ENCODE measurements at regions not wholly inside any gene's neighbourhood (a gene's known extent, or its start where the extent isn't known, plus 50 kb on each side); places are given as distances from the start of the nearest gene placed in this dataset.

DNA sequence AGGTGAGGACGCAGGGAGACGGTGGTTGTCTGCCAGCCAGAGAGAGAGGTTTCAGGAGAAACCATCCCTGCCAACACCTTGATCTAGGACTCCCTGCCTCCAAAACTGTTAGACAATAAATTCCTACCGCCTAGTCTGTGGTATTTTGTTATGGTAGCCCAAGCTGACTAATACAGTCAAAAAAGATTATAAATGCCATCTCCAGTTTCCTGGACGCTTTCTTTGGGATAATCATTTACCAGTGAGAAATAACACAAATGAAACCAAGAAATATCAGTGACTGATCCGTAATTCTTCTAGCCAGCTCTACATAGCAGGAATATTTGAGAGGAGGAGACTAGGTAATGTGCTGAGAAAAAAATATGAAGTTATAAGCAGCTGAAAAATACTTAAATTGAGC is 707.8 kb upstream of the LMCD1 start:
- H3K4me3 ChIP-seq, result no peak overlapping the region
- H3K36me3 ChIP-seq, result no peaks in the 10 kb centered on the region
- TF ChIP-seq CTCF (IDR thresholded peaks at IDR 0.05), result no peak
- no peak for DNase-seq
- peaks cover 5% of the 10 kb centered on the region for H3K4me1 ChIP-seq
- H3K27me3 ChIP-seq, result no peaks in the 10 kb centered on the region
- intact Hi-C loops (cut with DNase I), result no loop called here
- no peaks in the 10 kb centered on the region for H3K9me3 ChIP-seq
- ATAC-seq, result no peak
- H3K27ac ChIP-seq, result no peak overlapping the region

GRCh38 chr3:7798276-7798675 is 703.3 kb upstream of the LMCD1 start:
- intact Hi-C loops (cut with DNase I), result no loop called here
- Histone ChIP-seq H3K9me3 (no peaks in the 10 kb centered on the region), H3K27me3 (no peaks in the 10 kb centered on the region), H3K27ac (no peak overlapping the region), H3K4me3 (no peak overlapping the region), H3K36me3 (no peaks in the 10 kb centered on the region), H3K4me1 (peaks cover 5% of the 10 kb centered on the region)
- DNase-seq (no peak), ATAC-seq (no peak)
- TF ChIP-seq CTCF (IDR thresholded peaks at IDR 0.05), result no peak

- Histone ChIP-seq H3K27me3 (no peaks in the 10 kb centered on the region), H3K9me3 (no peaks in the 10 kb centered on the region), H3K36me3 (no peaks in the 10 kb centered on the region), H3K27ac (no peak overlapping the region), H3K4me3 (no peak overlapping the region), H3K4me1 (peaks cover 5% of the 10 kb centered on the region)
- intact Hi-C loops (cut with DNase I), result no loop called here
- no peak for TF ChIP-seq CTCF (IDR thresholded peaks at IDR 0.05)
- ATAC-seq, result no peak
- no peak for DNase-seq
Observed at GRCh38 chr3:7800006-7800780, 701.4 kb upstream of the LMCD1 start.

DNA sequence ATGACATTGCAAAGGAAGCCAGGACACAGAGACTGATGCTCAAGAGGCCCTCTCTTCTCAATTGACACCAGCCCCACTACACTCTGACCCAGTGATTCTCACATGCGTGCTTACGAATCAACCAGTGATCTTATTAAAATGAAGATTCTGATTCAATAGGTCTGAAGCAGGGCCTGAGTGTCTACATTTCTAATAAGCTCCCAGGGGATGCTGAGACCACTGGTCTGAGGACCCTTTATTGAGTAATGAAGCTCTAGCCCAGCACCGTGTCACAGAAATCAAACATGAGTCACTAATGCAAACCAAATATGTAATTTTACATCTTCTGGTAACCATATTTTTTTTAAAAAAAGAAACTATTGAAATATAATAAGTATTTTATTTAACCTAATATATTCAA is 689.1 kb upstream of the LMCD1 start:
- ATAC-seq, result no peak
- no peak for TF ChIP-seq CTCF (IDR thresholded peaks at IDR 0.05)
- intact Hi-C loops (cut with DNase I), result no loop called here

DNA sequence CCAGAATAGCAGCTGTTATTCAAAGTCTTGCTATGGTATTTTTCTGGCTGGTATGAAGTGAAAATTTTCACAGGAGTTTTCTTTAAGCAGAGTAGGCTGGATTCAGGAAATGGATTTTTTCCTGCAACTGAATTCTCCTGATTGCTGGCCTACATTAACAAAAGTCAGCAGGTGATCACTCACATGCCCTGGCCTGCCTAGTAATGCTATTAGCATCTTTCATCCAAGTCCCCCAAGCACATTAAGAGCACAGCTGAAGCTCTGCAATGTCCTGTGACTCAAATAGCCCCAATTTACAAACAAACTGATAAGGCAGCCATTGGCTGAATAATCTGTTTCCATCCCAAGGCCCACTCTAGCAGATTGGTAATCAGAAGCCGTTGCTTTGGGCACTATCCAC is 688.3 kb upstream of the LMCD1 start:
- Histone ChIP-seq H3K36me3 (no peaks in the 10 kb centered on the region), H3K9me3 (no peaks in the 10 kb centered on the region), H3K4me3 (no peak overlapping the region), H3K27ac (no peak overlapping the region), H3K27me3 (no peaks in the 10 kb centered on the region), H3K4me1 (no peaks in the 10 kb centered on the region)
- TF ChIP-seq CTCF (IDR thresholded peaks at IDR 0.05), result no peak
- intact Hi-C loops (cut with DNase I), result no loop called here
- ATAC-seq, result no peak
- DNase-seq, result no peak

More for the DNA sequence above, 689.1 kb upstream of the LMCD1 start:
- Histone ChIP-seq H3K36me3 (no peaks in the 10 kb centered on the region), H3K9me3 (no peaks in the 10 kb centered on the region), H3K27ac (no peak overlapping the region), H3K4me1 (no peaks in the 10 kb centered on the region), H3K27me3 (no peaks in the 10 kb centered on the region), H3K4me3 (no peak overlapping the region)
- no peak for DNase-seq

- Histone ChIP-seq H3K36me3 (no peaks in the 10 kb centered on the region), H3K27ac (no peak overlapping the region), H3K27me3 (no peaks in the 10 kb centered on the region), H3K4me3 (no peak overlapping the region), H3K4me1 (no peaks in the 10 kb centered on the region), H3K9me3 (no peaks in the 10 kb centered on the region)
- ATAC-seq (no peak), DNase-seq (no peak)
- TF ChIP-seq CTCF (IDR thresholded peaks at IDR 0.05), result no peak
- intact Hi-C loops (cut with DNase I), result no loop called here
Observed at GRCh38 chr3:7817239-7817638, 684.4 kb upstream of the LMCD1 start.

Data from upper lobe of right lung (tissue), 1 donor.